ENCODE measurements at regions not wholly inside any gene's neighbourhood (a gene's known extent, or its start where the extent isn't known, plus 50 kb on each side); places are given as distances from the start of the nearest gene placed in this dataset.
"Not testable (repeated sequence)": the region's sequence is repeated elsewhere in the genome, so short reads cannot be mapped to it uniquely, and the experiment has no call there.

- DNase-seq (ENCODE audit: low read depth), result no peak
Measured at GRCh38 chr5:6273749-6274148, 104.6 kb downstream of the MED10 start.

GRCh38 chr5:6273090-6273735, 105.1 kb downstream of the MED10 start:
- DNase-seq (ENCODE audit: low read depth), result no peak

GRCh38 chr5:6269925-6270324, 108.4 kb downstream of the MED10 start:
- DNase-seq (ENCODE audit: low read depth), result no peak

- no peak for DNase-seq (ENCODE audit: low read depth)
Measured at GRCh38 chr5:6266671-6267197, 111.6 kb downstream of the MED10 start.

GRCh38 chr5:6264394-6264793, 114.0 kb downstream of the MED10 start:
- DNase-seq (ENCODE audit: low read depth), result no peak

GRCh38 chr5:6262651-6263363, 115.5 kb downstream of the MED10 start:
- DNase-seq (ENCODE audit: low read depth), result no peak

GRCh38 chr5:6261668-6262067, 116.7 kb downstream of the MED10 start:
- DNase-seq (ENCODE audit: low read depth), result no peak

- no peak for DNase-seq (ENCODE audit: low read depth)
Measured at GRCh38 chr5:6261256-6261655, 117.1 kb downstream of the MED10 start.

GRCh38 chr5:6260846-6261245, 117.5 kb downstream of the MED10 start:
- DNase-seq (ENCODE audit: low read depth), result no peak

- no peak for DNase-seq (ENCODE audit: low read depth)
Measured at GRCh38 chr5:6256901-6257300, 121.4 kb downstream of the MED10 start.

- DNase-seq (ENCODE audit: low read depth), result no peak
Measured at GRCh38 chr5:6255956-6256355, 122.4 kb downstream of the MED10 start.

- DNase-seq (ENCODE audit: low read depth), result no peak
Measured at GRCh38 chr5:6253846-6254245, 124.5 kb downstream of the MED10 start.

- no peak for DNase-seq (ENCODE audit: low read depth)
Measured at GRCh38 chr5:6253281-6253680, 125.1 kb downstream of the MED10 start.

- no peak for DNase-seq (ENCODE audit: low read depth)
Measured at GRCh38 chr5:6252581-6252980, 125.8 kb downstream of the MED10 start.

GRCh38 chr5:6251565-6252102, 126.7 kb downstream of the MED10 start:
- DNase-seq (ENCODE audit: low read depth), result no peak

GRCh38 chr5:6250121-6250520, 128.2 kb downstream of the MED10 start:
- DNase-seq (ENCODE audit: low read depth), result no peak

GRCh38 chr5:6248132-6248531, 130.2 kb downstream of the MED10 start:
- DNase-seq (ENCODE audit: low read depth), result no peak

GRCh38 chr5:6246820-6247437, 131.4 kb downstream of the MED10 start:
- DNase-seq (ENCODE audit: low read depth), result no peak

GRCh38 chr5:6244339-6244714, 134.0 kb downstream of the MED10 start:
- no peak for DNase-seq (ENCODE audit: low read depth)

- no peak for DNase-seq (ENCODE audit: low read depth)
Measured at GRCh38 chr5:6243706-6244338, 134.5 kb downstream of the MED10 start.

- DNase-seq (ENCODE audit: low read depth), result not testable (repeated sequence)
Measured at GRCh38 chr5:6241056-6241455, 137.3 kb downstream of the MED10 start.

GRCh38 chr5:6236858-6237481, 141.4 kb downstream of the MED10 start:
- DNase-seq (ENCODE audit: low read depth), result no peak
